Activated CD4-positive, alpha-beta memory T cell treated with anti-CD3 and anti-CD28 coated beads, Interleukin-2, amount 10 ng/mL, durations not matched to agents 7 days and 5 days (primary cell): ENCODE measurements at regions not wholly inside any gene's neighbourhood (a gene's known extent, or its start where the extent isn't known, plus 50 kb on each side); places are given as distances from the start of the nearest gene placed in this dataset.

Source experiments
- CTCF ChIA-PET: fragments of 350-600 bp; sonication (Branson Sonifier 250); formaldehyde crosslinking; loops from one replicate; lab custom pipeline; 2021; ENCODE audit warnings: antibody characterized with exemption, inconsistent platforms; lab: Charles Lee
- POLR2A ChIA-PET: fragments of 350-600 bp; sonication (Branson Sonifier 250); formaldehyde crosslinking; loops from one replicate; lab custom pipeline; 2021; ENCODE audit warnings: antibody characterized with exemption; lab: Charles Lee
- DNase-seq: peaks from one replicate; pipeline ENCODE4 v3.0.0-alpha.2; 2020
- H3K27ac Mint-ChIP-seq: one replicate; pipeline ENCODE4 v1.8.0; 2021; ENCODE audit warnings: mild to moderate bottlenecking, mixed read lengths
- H3K27me3 Mint-ChIP-seq: one replicate; pipeline ENCODE4 v1.8.0; 2021; ENCODE audit warnings: mixed read lengths
- H3K36me3 Mint-ChIP-seq: one replicate; pipeline ENCODE4 v1.8.0; 2021; ENCODE audit warnings: low read depth, mixed read lengths
- H3K4me1 Mint-ChIP-seq: one replicate; pipeline ENCODE4 v1.8.0; 2021; ENCODE audit warnings: mixed read lengths
- H3K4me3 Mint-ChIP-seq: one replicate; pipeline ENCODE4 v1.8.0; 2021; ENCODE audit warnings: mild to moderate bottlenecking, mixed read lengths
- H3K9me3 Mint-ChIP-seq: one replicate; pipeline ENCODE4 v1.8.0; 2021; ENCODE audit warnings: mixed read lengths

GRCh38 chr22:47394504-47395440 is 632.3 kb downstream of the TBC1D22A start:
- no peaks in the 10 kb centered on the region for H3K9me3 Mint-ChIP-seq

GRCh38 chr22:47393191-47393590 is 630.7 kb downstream of the TBC1D22A start:
- H3K4me3 Mint-ChIP-seq, result no peak overlapping the region
- ChIA-PET POLR2A (no interaction called here), CTCF (no interaction called here)
- H3K27ac Mint-ChIP-seq, result no peak overlapping the region
- no peaks in the 10 kb centered on the region for H3K27me3 Mint-ChIP-seq
- no peaks in the 10 kb centered on the region for H3K9me3 Mint-ChIP-seq
- H3K36me3 Mint-ChIP-seq, result no peaks in the 10 kb centered on the region
- no peaks in the 10 kb centered on the region for H3K4me1 Mint-ChIP-seq
- no peak for DNase-seq

More at GRCh38 chr22:47394504-47395440, 632.3 kb downstream of the TBC1D22A start:
- H3K4me3 Mint-ChIP-seq, result no peak overlapping the region
- ChIA-PET POLR2A (no interaction called here), CTCF (no interaction called here)
- DNase-seq, result no peak
- no peaks in the 10 kb centered on the region for H3K4me1 Mint-ChIP-seq
- no peak overlapping the region for H3K27ac Mint-ChIP-seq
- H3K27me3 Mint-ChIP-seq, result no peaks in the 10 kb centered on the region
- H3K36me3 Mint-ChIP-seq, result no peaks in the 10 kb centered on the region

GRCh38 chr22:47392729-47393128 is 630.3 kb downstream of the TBC1D22A start:
- Mint-ChIP-seq H3K36me3 (no peaks in the 10 kb centered on the region), H3K4me1 (no peaks in the 10 kb centered on the region), H3K27me3 (no peaks in the 10 kb centered on the region), H3K4me3 (no peak overlapping the region), H3K9me3 (no peaks in the 10 kb centered on the region), H3K27ac (no peak overlapping the region)
- POLR2A ChIA-PET, result no interaction called here
- CTCF ChIA-PET, result no interaction called here
- no peak for DNase-seq

- Mint-ChIP-seq H3K27ac (no peak overlapping the region), H3K27me3 (no peaks in the 10 kb centered on the region), H3K9me3 (no peaks in the 10 kb centered on the region), H3K4me3 (no peak overlapping the region), H3K4me1 (no peaks in the 10 kb centered on the region), H3K36me3 (no peaks in the 10 kb centered on the region)
- CTCF ChIA-PET, result no interaction called here
- no peak for DNase-seq
- POLR2A ChIA-PET, result no interaction called here
Measured at GRCh38 chr22:47392054-47392347, 629.6 kb downstream of the TBC1D22A start.

GRCh38 chr22:47391169-47392053 is 629.0 kb downstream of the TBC1D22A start:
- H3K27me3 Mint-ChIP-seq, result no peaks in the 10 kb centered on the region
- ChIA-PET POLR2A (no interaction called here), CTCF (no interaction called here)
- H3K36me3 Mint-ChIP-seq, result no peaks in the 10 kb centered on the region
- H3K4me1 Mint-ChIP-seq, result no peaks in the 10 kb centered on the region
- H3K9me3 Mint-ChIP-seq, result no peaks in the 10 kb centered on the region
- no peak overlapping the region for H3K4me3 Mint-ChIP-seq
- no peak overlapping the region for H3K27ac Mint-ChIP-seq
- DNase-seq, result no peak

GRCh38 chr22:47390026-47390970 is 627.8 kb downstream of the TBC1D22A start:
- Mint-ChIP-seq H3K4me3 (no peak overlapping the region), H3K4me1 (no peaks in the 10 kb centered on the region), H3K36me3 (no peaks in the 10 kb centered on the region), H3K27me3 (no peaks in the 10 kb centered on the region), H3K9me3 (no peaks in the 10 kb centered on the region), H3K27ac (no peak overlapping the region)
- POLR2A ChIA-PET, result no interaction called here
- DNase-seq, result no peak
- CTCF ChIA-PET, result no interaction called here

GRCh38 chr22:47389201-47389600 is 626.8 kb downstream of the TBC1D22A start:
- ChIA-PET CTCF (no interaction called here), POLR2A (no interaction called here)
- H3K4me3 Mint-ChIP-seq, result no peak overlapping the region
- no peaks in the 10 kb centered on the region for H3K9me3 Mint-ChIP-seq
- H3K36me3 Mint-ChIP-seq, result no peaks in the 10 kb centered on the region
- DNase-seq, result no peak
- H3K4me1 Mint-ChIP-seq, result no peaks in the 10 kb centered on the region
- H3K27me3 Mint-ChIP-seq, result no peaks in the 10 kb centered on the region
- no peak overlapping the region for H3K27ac Mint-ChIP-seq

GRCh38 chr22:47388778-47389177 is 626.3 kb downstream of the TBC1D22A start:
- ChIA-PET POLR2A (no interaction called here), CTCF (no interaction called here)
- Mint-ChIP-seq H3K36me3 (no peaks in the 10 kb centered on the region), H3K27me3 (no peaks in the 10 kb centered on the region), H3K4me1 (no peaks in the 10 kb centered on the region), H3K9me3 (no peaks in the 10 kb centered on the region), H3K4me3 (no peak overlapping the region), H3K27ac (no peak overlapping the region)
- no peak for DNase-seq

- Mint-ChIP-seq H3K4me1 (no peaks in the 10 kb centered on the region), H3K27ac (no peak overlapping the region), H3K9me3 (no peaks in the 10 kb centered on the region), H3K4me3 (no peak overlapping the region), H3K27me3 (no peaks in the 10 kb centered on the region), H3K36me3 (no peaks in the 10 kb centered on the region)
- ChIA-PET POLR2A (no interaction called here), CTCF (no interaction called here)
- no peak for DNase-seq
Measured at GRCh38 chr22:47388331-47388730, 625.9 kb downstream of the TBC1D22A start.

GRCh38 chr22:47386812-47387510 is 624.5 kb downstream of the TBC1D22A start:
- no peaks in the 10 kb centered on the region for H3K9me3 Mint-ChIP-seq
- H3K27ac Mint-ChIP-seq, result no peak overlapping the region
- H3K4me3 Mint-ChIP-seq, result no peak overlapping the region
- ChIA-PET CTCF (no interaction called here), POLR2A (no interaction called here)
- no peaks in the 10 kb centered on the region for H3K36me3 Mint-ChIP-seq
- H3K4me1 Mint-ChIP-seq, result no peaks in the 10 kb centered on the region
- DNase-seq, result no peak
- no peaks in the 10 kb centered on the region for H3K27me3 Mint-ChIP-seq

- no peaks in the 10 kb centered on the region for H3K36me3 Mint-ChIP-seq
- POLR2A ChIA-PET, result no interaction called here
- H3K9me3 Mint-ChIP-seq, result no peaks in the 10 kb centered on the region
- no peak overlapping the region for H3K27ac Mint-ChIP-seq
- H3K4me1 Mint-ChIP-seq, result no peaks in the 10 kb centered on the region
- H3K4me3 Mint-ChIP-seq, result no peak overlapping the region
- CTCF ChIA-PET, result no interaction called here
- DNase-seq, result no peak
- no peaks in the 10 kb centered on the region for H3K27me3 Mint-ChIP-seq
Measured at GRCh38 chr22:47384977-47385376, 622.5 kb downstream of the TBC1D22A start.

- no peaks in the 10 kb centered on the region for H3K36me3 Mint-ChIP-seq
- no peaks in the 10 kb centered on the region for H3K4me1 Mint-ChIP-seq
- POLR2A ChIA-PET, result no interaction called here
- H3K9me3 Mint-ChIP-seq, result peaks cover 7% of the 10 kb centered on the region
- DNase-seq, result no peak
- H3K27ac Mint-ChIP-seq, result no peak overlapping the region
- CTCF ChIA-PET, result no interaction called here
- H3K4me3 Mint-ChIP-seq, result no peak overlapping the region
- no peaks in the 10 kb centered on the region for H3K27me3 Mint-ChIP-seq
Measured at GRCh38 chr22:47382164-47382890, 619.9 kb downstream of the TBC1D22A start.
